CD4-positive, alpha-beta T cell treated with Interleukin-1 beta for 1 hour (primary cell): ENCODE measurements at regions not wholly inside any gene's neighbourhood (a gene's known extent, or its start where the extent isn't known, plus 50 kb on each side); places are given as distances from the start of the nearest gene placed in this dataset.

Source experiments
- DNase-seq, 2 donors: peaks; one replicate each; pipeline ENCODE4 v3.0.0-alpha.2; 2020 to 2022

DNA sequence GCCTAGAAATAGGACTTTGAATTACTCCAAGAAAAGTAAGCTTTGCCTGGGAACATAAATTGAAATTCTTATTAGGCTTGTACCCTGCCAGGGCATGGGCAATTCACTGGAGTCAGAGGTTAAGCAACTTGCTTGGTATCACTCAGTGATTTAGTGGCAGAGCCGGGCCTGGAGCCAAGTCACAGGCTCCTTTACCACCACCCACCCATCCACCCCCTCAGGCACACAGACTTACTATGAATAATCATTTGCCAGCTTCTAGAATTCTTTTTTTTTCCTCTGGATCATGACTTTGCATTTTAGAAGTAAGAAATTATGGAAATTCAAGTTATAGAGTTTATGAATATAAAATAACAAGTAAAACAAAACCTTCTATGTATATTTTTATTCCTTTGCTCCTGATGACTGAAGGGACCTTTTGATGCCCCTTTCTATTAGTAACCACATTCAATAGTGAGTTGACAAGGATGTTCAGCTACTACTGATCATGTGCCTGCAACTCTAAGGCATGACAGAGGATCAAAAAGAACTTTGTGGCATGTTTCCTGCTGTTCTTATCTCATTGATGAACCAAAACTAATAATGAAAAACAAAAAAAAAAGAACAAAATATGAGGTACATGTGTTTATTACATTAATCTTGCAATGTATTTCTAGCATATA lies 614.7 kb downstream of the TLR4 start:
- no peak for DNase-seq

DNA sequence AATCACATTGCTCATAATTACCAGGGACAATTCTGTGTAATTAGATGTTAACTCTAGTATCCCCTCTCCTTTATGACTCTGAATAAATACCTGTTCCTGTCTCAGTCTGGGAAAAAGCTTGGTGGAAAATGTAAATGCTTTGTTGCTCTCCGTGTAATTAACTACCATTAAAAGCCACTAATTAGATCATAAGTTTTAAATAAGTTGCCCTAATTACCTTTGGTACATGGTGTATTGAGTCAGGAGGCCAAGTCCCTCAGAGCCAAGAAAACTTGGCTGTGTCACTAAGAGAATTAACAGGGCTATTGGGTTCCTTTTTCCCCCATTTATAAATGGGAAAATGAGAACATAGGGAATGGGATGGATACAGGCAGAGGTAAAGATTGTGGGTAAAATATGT lies 617.6 kb downstream of the TLR4 start:
- DNase-seq = no peak

DNA sequence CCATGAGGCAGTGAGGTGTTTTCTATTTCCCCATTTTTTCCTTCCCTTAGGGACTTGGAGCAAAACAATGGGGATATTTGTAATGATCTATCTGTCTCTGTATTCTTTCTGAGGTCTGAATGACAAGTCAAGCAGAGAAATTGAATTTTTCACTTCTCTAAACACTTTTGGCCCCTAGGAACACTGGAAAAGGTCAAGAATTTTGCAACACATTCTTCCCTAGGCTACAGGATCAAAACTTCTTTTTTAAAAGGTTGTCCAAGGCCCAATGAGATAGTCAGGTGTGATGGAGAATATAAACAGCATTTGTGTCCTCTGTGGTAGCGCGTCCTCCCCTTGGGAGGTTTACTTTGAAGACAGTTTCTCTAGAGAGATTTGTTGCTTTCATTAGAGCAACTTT lies 620.5 kb downstream of the TLR4 start:
- DNase-seq = no peak

DNA sequence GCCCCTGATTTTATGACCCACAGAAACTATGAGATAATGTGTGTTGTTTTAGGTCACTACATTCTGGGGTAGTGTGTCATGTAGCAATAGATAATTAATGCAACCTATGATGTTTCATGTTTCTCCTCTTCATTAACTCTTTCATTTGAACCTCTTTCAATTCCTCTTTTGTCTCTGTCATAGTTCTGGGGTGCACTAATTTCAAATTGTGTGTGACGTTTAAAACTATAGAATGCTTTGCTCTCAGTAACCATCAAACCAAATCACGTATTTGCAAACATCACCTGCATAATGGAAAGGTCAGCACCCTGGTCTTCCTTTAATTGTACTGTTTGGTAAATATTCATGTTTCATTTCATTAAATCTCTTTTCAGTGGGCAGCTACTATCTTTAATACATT lies 621.6 kb downstream of the TLR4 start:
- DNase-seq = no peak

DNA sequence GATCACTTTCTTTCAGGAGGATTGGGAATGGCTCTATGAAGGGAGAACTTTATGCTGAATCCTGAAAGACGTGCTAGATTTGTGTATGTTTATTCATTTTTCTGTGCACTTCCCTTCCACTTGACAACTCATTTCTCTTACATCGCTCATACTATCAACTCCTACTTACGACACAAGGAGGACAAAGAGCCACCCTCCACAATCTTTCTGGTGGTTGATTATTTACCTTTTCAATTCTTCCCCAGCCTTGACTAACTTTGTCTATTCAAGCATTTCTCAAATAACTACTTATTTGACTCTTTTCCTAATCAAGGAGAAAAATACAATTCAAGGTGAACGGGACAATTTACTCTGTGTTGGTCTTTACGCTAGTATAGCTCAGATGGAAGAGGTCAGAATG lies 622.1 kb downstream of the TLR4 start:
- no peak for DNase-seq

DNA sequence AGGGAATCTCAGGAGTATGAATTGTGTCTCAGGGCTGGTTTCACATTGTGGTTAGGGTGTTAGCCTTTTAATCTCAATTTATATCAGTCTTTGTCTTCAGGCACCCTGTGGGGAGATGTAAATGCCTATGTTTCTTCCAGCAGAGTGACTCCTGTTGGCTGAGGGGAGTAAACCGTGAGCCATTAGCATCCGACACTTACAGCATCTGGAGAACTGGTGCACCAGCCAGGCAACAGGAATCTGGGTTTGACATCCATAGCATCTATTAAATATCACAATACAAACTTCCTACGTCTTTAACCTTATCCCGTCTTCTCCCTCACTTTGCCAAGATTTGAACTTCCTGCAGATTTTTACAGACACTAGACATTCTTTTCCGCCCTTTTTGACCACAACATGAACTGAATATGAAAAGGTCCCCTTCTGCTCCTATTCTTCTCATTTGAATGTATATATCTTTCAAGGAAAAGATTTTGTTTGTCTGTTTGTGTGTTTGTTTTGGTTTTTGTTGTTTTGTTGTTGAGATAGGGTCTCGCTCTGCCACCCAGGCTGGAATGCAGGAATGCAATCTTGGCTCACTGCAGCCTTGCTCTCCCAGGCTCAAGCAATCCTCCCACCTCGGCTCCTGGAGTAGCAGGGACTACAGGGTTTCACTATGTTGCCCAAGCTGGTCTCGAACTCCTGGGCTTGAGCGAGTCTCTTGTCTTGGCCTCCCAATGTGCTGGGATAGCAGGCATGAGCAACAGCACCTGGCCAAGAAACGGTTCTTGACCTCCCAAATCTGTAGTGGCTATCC lies 626.2 kb downstream of the TLR4 start:
- no peak for DNase-seq

DNA sequence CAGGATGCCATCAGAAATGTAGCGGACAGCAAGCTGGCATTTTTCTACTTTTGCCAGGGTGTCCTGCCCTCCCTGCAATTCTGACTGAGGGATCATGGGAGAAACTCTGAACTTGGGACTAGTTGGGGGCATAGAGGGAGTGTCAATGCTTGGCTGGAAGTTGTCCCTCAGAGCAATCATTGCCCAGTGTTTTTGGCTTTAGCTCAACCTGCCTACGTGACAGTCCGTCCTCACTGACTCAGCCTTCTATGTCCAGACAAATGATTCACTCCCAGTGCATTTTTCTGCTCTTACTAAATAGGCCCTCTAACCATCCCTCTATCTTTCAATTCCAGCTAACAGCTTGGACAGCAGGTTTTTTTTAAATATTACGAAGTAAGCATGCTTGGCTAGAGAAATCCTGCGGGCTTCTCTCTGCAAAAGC lies 627.4 kb downstream of the TLR4 start:
- DNase-seq = no peak

DNA sequence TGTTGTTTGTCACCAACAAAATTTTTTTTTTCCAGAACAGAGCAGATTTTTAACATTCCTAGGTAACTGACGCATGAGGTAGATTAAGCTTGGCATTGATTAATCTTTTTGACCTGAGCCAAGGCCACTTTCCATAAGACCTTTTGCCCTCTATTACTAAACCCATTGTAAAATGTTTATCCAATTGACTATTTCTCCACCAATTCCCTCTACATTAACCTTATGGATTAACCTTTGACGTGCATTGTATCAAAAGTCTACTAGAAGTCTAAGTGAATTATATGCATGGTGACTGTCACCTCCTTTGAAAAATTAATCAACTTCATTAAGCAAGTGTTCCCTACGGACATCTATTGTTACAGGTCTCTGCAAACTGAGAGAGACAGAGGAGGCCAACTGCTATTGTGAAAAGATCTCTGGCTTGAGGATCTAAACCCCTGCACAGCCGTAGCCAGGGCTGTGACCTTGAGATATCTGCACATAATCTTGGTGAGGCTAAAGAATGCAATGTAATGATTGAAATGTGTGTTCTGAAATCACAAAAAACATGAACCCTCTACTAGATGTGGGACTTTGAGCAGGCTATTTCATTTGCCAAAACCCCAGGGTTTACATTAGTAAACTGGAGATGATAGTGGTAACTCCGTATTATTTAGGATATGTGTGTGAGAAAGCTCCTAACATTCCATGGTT lies 632.2 kb downstream of the TLR4 start:
- no peak for DNase-seq

DNA sequence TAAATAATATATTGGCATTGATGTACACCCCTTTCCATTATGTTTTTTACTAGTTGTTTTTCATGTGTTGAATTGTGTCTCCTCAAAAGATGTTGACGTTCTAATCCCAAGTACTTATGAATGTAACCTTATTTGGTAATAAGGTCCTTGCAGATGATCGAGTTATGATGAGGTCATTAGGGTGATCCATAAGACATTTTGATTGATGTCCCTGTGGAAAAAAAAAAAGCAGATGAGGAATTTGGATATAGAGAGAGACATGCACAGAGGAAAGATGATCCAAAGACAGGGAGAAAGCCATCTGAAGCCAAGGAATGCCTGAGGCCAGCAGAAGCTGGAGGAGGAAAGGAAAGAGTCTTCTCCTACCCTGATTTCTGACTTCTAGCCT lies 632.7 kb downstream of the TLR4 start:
- DNase-seq = no peak

DNA sequence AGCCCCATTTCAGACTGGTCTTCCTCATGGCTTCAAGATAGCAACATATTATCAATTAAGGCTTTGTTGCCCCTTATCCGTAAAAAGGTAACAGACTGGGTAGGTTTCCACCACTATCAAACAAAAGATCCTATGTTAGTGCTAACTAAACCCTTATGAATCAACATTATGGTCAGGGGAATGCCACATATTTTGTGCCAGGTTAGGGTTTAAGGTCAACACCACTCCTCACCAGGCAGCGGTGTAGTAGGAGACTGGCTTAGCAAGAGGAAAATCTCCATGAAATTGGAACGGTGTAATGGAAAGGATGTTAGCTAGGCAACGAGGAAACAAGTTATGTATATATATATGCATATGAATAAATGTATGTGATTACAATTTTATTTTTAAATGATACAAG lies 655.8 kb downstream of the TLR4 start:
- no peak for DNase-seq

DNA sequence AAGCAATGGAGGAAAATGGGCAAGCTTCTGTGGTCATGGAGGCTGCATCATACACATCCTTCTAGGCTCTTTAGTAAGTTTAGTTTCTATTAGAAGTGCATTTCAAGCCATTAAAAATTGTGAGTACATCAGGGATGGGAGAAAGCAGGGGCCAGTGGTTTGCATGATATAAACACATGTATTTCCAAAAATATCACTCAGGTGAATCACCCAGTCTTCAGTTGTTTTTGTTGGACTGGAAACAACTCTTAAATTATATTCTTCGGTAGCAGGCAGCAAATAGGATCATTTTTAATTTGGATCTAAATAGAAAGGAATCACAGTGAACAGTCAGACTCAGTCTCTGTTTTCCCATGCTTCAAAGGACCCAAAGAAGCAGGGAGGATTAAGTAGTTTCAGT lies 657.9 kb downstream of the TLR4 start:
- DNase-seq = no peak

DNA sequence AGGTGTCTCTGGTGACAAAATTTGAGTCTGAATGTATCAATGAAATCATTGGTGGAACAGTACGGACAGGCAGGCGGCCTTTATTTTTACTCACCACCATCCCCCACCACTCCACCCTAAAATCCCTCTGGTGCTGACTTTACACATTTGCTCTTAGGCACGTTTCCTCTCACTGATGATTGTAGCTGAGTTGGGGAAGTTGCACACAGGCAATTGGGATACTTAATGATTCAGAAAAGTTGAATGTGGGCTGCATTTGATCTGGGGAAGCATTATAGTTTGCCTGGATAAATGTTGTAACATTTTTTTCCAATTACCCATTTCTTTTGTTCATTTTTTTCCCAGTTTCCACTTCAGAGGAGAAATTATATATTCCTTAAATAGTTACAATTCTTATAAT lies 658.4 kb downstream of the TLR4 start:
- no peak for DNase-seq

DNA sequence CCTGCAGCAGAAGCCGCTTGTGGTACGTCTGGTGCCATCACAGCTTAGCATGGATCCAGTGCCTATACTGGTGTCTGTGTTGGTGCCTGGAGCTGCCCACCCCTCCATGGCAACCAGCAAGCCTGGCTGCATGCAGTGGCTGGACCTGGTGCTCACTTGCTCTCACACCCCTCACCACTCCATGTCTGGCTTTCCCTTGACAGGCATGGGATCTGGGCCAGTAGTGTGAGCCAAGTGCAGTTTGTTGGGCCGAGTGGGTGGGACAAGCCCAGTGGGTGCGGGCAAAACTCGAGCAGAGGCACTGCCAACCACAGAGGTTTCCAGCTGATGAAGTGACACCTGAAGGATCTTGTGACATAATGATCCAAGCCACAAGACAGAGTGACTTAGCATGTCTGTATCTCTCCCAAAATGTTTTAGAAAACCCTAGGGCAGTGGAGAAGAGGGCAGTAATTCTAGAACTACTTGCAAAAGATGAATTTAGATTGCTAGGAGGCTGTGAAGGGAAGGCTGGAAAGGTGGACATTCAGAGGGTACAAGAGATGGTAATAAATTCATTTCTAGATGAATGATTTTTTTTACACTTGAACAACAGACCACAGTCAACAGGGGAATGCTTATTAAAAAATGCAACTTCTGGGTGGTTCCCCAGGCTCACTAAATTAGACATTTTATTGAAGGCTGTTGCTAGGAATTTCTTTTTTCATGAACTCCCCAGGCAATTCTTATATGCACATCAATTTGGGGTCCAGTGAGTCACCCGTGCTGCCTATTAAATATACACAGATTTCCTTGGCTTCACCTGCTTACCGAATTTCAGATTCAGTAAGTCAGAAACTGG lies 660.3 kb downstream of the TLR4 start:
- DNase-seq = no peak

DNA sequence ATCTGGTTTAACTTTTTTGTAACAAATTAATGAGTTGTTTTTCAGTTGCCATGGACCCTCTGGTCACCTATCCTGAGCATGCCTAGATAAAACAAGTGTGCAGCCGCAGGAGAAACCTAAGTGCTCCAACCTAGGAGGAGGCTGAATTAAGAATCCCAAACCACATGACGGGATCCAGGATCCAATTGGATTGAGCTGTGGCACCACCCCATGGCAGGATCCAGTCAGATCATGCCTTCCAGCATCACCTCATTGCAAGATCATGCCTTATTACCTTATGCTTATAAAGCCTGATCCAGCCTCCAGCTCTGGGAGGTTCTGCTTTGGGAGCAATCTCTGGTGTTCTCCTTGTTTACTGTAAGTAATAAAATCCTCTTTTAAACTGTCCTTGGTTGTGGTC lies 662.0 kb downstream of the TLR4 start:
- DNase-seq = no peak

DNA sequence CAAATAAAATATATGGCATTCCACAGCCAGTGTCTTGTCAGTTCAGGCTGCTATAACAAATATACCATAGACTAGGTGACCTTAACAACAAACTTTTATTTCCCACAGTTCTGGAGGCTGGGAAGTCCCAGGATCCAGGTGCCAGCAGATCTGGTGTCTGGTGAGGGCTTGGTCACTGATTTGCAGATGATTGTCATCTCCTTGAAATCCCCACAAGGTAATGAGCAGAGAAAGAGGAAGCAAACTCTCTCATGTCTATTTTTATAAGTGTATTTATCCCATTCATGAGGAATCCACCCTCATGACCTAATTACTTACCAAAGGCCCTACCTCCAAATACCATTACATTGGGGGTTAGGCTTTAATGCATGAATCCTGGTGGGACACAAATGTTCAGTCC lies 663.2 kb downstream of the TLR4 start:
- no peak for DNase-seq

DNA sequence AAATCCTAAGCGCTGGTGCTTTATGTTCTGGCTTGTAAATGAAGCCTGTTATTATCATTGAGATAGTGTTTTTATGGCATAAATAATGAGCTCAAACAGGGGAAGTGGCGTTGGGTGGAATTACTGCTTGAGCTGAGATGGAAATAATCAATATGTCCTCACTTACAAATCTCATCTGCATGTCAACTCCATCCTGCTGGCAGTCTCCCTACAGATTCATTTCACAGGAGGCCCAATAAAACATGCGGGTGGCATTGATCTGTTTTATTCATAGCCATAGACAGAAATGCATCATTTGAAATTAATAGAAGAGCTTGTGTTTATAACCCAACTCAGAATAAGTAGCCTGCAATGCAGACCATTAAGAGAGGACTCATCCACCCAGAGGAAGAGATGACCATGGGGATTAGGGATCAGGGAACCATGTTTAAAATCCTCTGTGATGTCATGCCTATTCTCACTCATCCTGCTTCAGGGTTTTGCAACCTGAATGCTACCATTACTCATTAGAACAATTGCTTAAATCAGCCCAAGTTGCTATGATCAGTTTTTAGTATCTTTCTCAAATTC lies 680.4 kb downstream of the TLR4 start:
- DNase-seq = no peak

DNA sequence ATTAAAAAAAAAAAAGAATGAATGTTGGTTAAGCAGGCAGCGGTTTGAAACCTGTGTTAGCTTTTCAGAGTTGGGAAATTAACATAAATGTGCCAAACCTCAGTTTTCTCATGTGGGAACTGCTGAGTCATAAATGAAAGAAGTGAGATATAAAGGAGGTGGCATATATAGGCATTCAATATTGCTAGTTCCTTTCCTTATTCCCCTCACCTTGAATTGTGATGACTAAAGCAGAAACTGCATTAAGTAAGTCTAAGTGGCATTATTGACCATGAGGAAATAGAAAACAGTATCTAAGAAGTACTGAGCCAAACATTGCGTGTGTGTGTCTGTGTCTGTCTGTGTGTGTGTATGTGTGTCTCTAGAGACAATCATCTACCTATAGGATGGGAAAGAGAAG lies 691.2 kb downstream of the TLR4 start:
- no peak for DNase-seq

DNA sequence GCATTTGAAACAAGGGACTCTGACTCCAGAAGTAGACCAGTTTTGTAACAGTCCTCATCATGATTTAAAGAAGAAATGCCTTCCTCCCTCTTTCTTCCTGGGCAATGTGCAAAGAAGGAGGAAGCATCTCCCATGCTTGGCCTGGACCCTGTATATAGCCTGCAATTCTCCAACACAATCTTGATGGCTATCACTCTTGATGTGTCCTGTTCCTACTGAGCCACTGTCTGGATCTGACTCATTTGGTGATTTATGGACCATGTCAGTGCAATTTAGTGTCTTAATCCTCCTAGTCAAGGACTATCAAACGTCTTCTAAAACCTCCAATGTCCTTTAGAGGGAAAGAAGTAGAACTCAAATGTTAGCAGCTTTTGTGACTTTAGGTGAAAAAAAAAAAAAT lies 697.3 kb downstream of the TLR4 start:
- DNase-seq = no peak

DNA sequence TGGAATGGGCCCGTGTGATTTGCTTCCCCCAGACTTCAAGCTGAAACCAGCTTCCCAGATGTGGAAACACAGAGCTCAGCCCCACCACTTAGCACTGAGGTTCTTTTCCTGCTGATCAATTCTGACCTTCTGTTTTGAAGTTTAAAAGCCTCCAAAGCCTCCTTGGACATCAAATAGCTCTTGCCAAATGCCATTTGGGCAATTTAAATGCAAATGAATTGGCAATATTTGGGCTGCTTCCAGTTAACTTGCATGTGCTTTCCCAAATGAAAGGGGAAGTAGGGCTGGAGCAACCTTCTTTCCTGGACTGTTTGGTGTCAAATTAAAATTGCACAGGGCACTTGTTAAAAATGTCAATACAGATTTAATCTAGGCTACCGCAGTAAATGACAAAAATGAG lies 710.5 kb downstream of the TLR4 start:
- no peak for DNase-seq

DNA sequence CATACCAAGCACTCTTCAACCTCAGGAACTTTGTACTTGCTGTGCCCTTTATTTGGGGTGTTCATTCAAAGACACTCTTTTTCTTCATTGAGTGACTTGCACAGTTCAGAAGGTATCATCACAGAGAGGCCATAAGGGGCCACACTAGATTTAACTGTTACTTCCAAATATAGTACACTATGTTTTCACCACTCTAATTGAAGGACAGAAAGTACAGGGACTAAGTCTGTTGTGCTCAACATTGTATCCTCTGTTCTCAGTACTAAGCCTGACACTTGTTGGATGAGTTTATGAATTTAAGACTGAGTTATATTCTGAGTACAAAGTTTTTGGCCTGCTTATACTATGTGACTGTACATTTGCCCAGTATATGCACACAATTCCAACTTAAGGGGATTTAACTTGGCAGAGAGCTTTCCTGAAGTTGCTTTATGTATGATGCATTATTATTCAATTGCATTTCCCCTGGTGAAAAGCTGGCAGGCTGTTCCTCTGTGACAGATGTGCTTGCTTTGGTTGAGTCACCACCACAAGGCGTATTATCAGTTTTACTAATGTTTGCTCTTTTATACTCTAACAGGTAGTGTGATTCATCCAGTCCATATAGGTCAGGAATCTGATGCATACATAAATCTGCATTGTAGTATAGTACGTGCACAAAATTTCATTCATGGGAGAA lies 714.8 kb downstream of the TLR4 start:
- DNase-seq = no peak

DNA sequence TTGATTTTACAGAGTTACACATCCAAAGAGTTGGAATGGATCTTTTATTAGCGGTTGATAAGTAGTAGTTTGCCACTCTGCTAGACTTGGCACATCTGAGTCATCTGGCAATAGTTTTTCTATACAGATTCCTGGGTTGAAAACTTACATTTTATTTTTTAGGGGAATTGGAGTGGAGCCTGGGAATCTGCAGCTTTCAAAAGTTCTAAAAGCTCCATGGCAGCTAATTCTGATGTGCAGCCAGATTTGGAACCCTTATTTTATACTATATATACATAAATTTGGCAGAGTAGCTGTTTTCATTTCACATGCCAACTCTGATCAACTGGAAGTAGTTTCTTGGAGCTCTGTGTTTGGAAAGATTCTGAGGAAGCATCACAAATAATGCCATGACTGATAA lies 715.5 kb downstream of the TLR4 start:
- no peak for DNase-seq

DNA sequence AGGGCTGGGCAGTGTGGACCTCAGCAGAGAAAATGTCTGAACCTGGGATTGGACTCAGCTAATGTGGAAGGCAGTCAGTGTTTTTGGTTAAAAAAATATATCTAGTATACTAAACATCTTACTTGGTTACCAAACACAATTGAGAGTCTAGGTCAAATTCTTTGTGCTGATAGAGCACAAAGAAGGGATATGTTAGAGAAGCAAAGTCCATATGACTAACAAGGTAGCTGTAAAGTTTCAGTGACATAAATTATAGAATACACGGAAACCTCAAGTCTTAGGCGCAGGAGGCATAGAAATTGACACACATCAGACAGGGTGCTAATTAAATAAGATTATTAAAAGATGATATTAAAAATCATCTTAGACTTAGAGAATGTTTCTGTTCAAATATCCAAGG lies 718.3 kb downstream of the TLR4 start:
- no peak for DNase-seq
